ENCODE measurements at regions not wholly inside any gene's neighbourhood (a gene's known extent, or its start where the extent isn't known, plus 50 kb on each side); places are given as distances from the start of the nearest gene placed in this dataset.

GRCh38 chr4:189084671-189085070 lies 856.0 kb upstream of the FRG1 start:
- no peak for DNase-seq (ENCODE audit: low read depth)
- TF ChIP-seq CTCF (conservative IDR thresholded peaks at IDR 0.05; ENCODE audit: control insufficient read depth, insufficient read depth, low read depth, low read length) = no peak
- H3K4me3 ChIP-seq (ENCODE audit: control insufficient read depth, low read depth, low read length) = no peak overlapping the region

- TF ChIP-seq CTCF (conservative IDR thresholded peaks at IDR 0.05; ENCODE audit: control insufficient read depth, insufficient read depth, low read depth, low read length) = no peak
- H3K4me3 ChIP-seq (ENCODE audit: control insufficient read depth, low read depth, low read length) = no peak overlapping the region
- no peak for DNase-seq (ENCODE audit: low read depth)
These were observed 852.7 kb upstream of the FRG1 start for GRCh38 chr4:189087971-189088370.

GRCh38 chr4:189088780-189089179 lies 851.9 kb upstream of the FRG1 start:
- no peak overlapping the region for H3K4me3 ChIP-seq (ENCODE audit: control insufficient read depth, low read depth, low read length)
- TF ChIP-seq CTCF (conservative IDR thresholded peaks at IDR 0.05; ENCODE audit: control insufficient read depth, insufficient read depth, low read depth, low read length) = no peak
- DNase-seq (ENCODE audit: low read depth) = no peak

- H3K4me3 ChIP-seq (ENCODE audit: control insufficient read depth, low read depth, low read length) = no peak overlapping the region
- peak; percentile 61 for TF ChIP-seq CTCF (conservative IDR thresholded peaks at IDR 0.05; ENCODE audit: control insufficient read depth, insufficient read depth, low read depth, low read length)
- DNase-seq (ENCODE audit: low read depth) = peak; percentile 28
These were observed 850.4 kb upstream of the FRG1 start for GRCh38 chr4:189090174-189090814.

GRCh38 chr4:189092581-189092980 lies 848.1 kb upstream of the FRG1 start:
- no peak for TF ChIP-seq CTCF (conservative IDR thresholded peaks at IDR 0.05; ENCODE audit: control insufficient read depth, insufficient read depth, low read depth, low read length)
- no peak for DNase-seq (ENCODE audit: low read depth)
- no peak overlapping the region for H3K4me3 ChIP-seq (ENCODE audit: control insufficient read depth, low read depth, low read length)

GRCh38 chr4:189096108-189096507 lies 844.6 kb upstream of the FRG1 start:
- H3K4me3 ChIP-seq (ENCODE audit: control insufficient read depth, low read depth, low read length) = no peak overlapping the region
- DNase-seq (ENCODE audit: low read depth) = no peak
- no peak for TF ChIP-seq CTCF (conservative IDR thresholded peaks at IDR 0.05; ENCODE audit: control insufficient read depth, insufficient read depth, low read depth, low read length)

- no peak for TF ChIP-seq CTCF (conservative IDR thresholded peaks at IDR 0.05; ENCODE audit: control insufficient read depth, insufficient read depth, low read depth, low read length)
- no peak overlapping the region for H3K4me3 ChIP-seq (ENCODE audit: control insufficient read depth, low read depth, low read length)
- no peak for DNase-seq (ENCODE audit: low read depth)
These were observed 844.0 kb upstream of the FRG1 start for GRCh38 chr4:189096717-189097116.
